GM18517 (cell line): ENCODE measurements at regions not wholly inside any gene's neighbourhood (a gene's known extent, or its start where the extent isn't known, plus 50 kb on each side); places are given as distances from the start of the nearest gene placed in this dataset.
"Not testable (repeated sequence)": the region's sequence is repeated elsewhere in the genome, so short reads cannot be mapped to it uniquely, and the experiment has no call there.

Experiments
- ATAC-seq: cut with Tn5 transposase; IDR thresholded peaks from one replicate; pipeline ENCODE4 v1.9.1; 2021; ENCODE audit warnings: mild to moderate bottlenecking, moderate library complexity; ENCODE audit not compliant: unreplicated experiment

GRCh38 chr2:53543083-53543482 lies 224.5 kb upstream of the CHAC2 start:
- ATAC-seq = no peak

- no peak for ATAC-seq
Measured at GRCh38 chr2:53536583-53537361, 230.8 kb upstream of the CHAC2 start.

DNA sequence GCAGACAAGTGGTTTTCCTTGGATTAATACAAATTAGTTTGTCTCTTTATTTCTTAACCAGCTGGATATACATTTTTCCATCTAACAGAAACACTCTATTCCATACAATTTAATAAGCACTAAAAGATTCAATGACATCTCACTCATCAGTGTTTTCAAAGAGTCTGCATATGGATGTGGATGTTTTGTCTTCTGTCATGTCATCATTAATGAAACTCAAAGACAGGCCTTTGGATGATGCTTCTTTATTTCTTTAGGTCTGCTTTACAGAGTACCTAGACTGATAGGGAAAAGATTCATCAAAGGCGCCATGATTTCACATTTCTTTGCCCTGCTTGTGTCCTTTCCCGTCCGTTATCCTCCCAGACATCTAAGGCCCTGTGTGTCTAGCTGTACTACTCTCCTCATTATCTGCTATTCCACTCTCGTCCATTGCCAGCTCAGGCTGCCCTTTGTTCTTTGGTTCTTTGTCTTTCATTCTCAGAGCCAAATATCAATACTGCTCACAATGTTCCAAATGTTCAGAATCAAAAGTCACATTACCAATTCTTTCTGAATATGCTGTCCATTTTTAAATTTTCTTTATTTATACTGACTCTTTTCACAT lies 232.3 kb upstream of the CHAC2 start:
- no peak for ATAC-seq

DNA sequence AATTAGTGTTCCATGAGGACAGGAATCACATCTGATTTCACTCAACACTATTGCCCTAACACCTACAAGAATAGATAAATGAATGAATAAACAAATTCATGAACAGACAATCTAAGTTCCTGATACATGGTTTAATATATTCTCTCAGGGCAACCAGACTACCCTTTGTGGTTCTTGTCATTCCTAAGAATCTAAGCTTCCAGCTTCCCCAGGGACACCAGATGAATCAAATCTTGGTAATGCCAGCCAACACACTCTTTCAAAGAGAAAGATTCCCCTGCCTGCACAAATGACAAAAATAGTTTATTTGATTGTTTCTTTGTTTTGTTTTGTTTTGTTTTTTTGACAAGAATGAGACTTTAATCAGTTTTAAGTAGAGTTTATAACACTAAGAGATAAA lies 237.5 kb upstream of the CHAC2 start:
- ATAC-seq = no peak

DNA sequence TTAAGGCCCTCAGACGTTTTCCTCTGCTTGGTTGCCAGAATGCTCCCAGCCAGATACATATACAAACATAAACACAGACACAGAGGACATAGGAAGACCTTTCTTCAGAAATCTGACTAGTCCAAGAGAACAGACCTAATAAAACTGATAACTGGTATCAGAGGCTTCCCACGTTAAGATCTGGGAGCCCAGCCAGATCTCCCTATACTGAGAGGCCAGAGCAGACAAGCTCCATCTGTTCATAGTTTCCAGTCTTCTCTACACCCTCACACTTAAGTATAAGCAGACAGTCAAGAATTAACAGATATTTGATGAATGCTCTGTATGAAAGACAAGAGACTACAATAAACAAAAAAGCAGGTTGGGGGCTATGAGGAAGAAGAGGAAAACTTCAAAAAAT lies 240.5 kb upstream of the CHAC2 start:
- ATAC-seq = no peak

DNA sequence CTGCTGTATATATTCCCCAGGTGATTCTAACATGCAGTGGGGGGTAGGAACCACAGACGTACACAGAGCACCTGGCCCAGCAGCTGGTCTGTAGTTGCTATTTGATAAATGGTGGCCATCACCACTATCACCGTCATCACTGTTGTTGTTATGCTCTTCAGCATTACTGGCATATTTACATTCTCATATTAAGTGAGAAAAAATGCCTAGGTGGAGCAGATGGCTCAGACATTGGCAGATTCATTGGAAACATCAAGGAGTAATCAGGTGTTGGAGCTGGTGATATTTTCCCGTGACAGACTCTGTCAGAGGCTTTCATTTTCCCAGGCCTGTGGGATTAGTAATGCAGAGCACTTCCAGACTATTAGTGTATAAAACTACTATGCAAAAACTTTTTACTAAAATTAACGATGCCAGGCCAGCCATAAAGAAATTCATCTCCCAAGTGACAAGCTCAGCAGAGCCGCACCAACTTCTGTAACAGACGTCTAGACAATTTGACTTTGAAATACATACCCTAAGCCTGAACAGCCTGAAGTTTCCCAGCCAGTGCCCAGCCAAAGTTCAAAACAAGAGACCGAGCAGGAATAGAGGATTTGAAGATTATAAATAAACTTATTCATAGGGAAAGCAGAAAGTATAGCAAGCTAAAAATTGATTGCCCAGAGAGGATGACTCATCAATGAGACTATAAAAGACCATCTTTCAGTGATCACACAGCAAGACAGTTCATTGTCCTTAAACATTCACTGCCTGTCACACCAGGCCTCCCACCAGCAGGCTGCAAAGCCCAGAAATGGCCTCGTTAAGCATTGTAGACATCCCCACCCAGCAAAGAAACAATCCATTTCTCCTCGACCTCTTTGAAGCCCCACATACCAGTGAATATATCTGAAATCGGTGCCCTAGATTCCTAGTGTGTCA lies 247.4 kb upstream of the CHAC2 start:
- no peak for ATAC-seq

GRCh38 chr2:53517406-53517805 lies 250.2 kb upstream of the CHAC2 start:
- no peak for ATAC-seq

GRCh38 chr2:53516650-53517049 lies 251.0 kb upstream of the CHAC2 start:
- no peak for ATAC-seq

- no peak for ATAC-seq
Measured at GRCh38 chr2:53515435-53516332, 251.9 kb upstream of the CHAC2 start.

DNA sequence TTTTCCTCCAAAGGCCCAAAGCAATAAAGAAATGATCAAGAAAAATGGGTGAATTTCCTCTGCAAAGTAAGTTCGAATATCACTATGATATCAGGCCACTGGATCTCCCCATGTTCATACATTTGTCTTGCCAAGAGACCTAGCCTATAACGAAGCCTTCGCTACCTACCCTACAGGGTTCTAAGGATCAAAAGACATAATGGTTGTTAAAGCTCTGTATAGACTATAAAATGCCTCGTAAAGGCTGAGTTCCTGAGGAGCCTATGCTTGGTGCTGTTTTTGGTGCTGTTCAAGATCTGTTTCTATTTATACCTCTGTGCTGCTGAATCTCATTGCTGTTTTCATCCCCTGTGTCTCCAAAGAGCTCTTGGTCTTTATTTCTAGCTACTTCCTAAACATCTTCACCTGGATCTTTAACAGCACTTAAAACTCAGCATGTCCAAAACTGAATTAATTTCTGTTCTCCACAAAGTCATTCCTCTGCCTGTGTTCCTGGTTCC lies 254.4 kb upstream of the CHAC2 start:
- ATAC-seq = no peak

- no peak for ATAC-seq
Measured at GRCh38 chr2:53512071-53512826, 255.4 kb upstream of the CHAC2 start.

DNA sequence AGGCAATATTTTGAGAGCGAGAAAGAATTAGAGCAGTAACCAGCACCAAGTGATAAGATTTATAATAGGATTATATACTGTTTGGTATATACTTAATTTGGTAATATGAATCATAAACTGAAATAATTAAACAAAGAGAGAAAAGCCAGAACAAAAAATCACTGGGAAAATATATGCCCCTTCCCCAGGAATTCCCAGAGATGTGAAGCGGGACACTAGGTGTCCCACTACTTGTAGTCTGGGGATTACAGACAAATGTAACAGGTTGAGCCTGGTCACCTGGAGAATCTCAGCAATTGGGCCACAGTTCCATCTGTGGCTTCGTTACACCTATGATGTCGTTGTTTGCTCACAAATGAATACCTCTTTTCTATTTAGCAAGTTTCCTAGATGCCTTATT lies 256.1 kb upstream of the CHAC2 start:
- no peak for ATAC-seq

- ATAC-seq = no peak
Measured at GRCh38 chr2:53510401-53510800, 257.2 kb upstream of the CHAC2 start.

GRCh38 chr2:53509831-53510388 lies 257.7 kb upstream of the CHAC2 start:
- ATAC-seq = no peak

GRCh38 chr2:53508667-53509066 lies 258.9 kb upstream of the CHAC2 start:
- ATAC-seq = no peak

DNA sequence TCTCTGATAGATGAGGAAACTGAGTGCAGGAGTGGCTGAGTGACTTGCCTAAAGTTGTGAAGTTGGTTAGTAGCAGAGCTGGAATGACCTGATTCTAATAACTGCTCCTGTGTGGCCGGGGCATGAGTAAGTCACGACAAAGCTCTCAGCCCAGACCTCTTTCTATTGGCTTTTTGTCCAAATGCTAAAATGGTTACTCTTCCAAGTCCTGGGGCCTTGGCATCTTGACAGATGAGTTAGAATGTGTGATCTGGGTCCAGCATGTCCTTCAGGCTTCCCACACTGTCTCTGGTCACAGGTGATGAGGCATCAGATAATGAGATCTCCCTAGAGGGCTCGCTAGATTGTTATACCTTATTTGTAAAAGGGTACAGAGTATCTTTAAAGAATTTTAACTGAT lies 260.5 kb upstream of the CHAC2 start:
- ATAC-seq = not testable (repeated sequence)

- no peak for ATAC-seq
Measured at GRCh38 chr2:53505826-53506225, 261.8 kb upstream of the CHAC2 start.

- no peak for ATAC-seq
Measured at GRCh38 chr2:53504507-53504906, 263.1 kb upstream of the CHAC2 start.

- ATAC-seq = no peak
Measured at GRCh38 chr2:53500181-53500580, 267.4 kb upstream of the CHAC2 start.
